ENCODE measurements at regions not wholly inside any gene's neighbourhood (a gene's known extent, or its start where the extent isn't known, plus 50 kb on each side); places are given as distances from the start of the nearest gene placed in this dataset.

- H3K9me3 ChIP-seq (ENCODE audit: control insufficient read depth, low read length, poor library complexity, severe bottlenecking), result no peaks in the 10 kb centered on the region
- H3K4me1 Mint-ChIP-seq, result no peaks in the 10 kb centered on the region
- no peaks in the 10 kb centered on the region for H3K36me3 Mint-ChIP-seq (ENCODE audit: low read depth)
- H3K4me3 Mint-ChIP-seq, result no peak overlapping the region
- no peak for ATAC-seq
- DNase-seq, result no peak
- H3K27ac Mint-ChIP-seq, result no peak overlapping the region
- peaks cover 9% of the 10 kb centered on the region for H3K27me3 Mint-ChIP-seq
These were observed 145.7 kb downstream of the NUAK1 start for GRCh38 chr12:105992849-105993740.

DNA sequence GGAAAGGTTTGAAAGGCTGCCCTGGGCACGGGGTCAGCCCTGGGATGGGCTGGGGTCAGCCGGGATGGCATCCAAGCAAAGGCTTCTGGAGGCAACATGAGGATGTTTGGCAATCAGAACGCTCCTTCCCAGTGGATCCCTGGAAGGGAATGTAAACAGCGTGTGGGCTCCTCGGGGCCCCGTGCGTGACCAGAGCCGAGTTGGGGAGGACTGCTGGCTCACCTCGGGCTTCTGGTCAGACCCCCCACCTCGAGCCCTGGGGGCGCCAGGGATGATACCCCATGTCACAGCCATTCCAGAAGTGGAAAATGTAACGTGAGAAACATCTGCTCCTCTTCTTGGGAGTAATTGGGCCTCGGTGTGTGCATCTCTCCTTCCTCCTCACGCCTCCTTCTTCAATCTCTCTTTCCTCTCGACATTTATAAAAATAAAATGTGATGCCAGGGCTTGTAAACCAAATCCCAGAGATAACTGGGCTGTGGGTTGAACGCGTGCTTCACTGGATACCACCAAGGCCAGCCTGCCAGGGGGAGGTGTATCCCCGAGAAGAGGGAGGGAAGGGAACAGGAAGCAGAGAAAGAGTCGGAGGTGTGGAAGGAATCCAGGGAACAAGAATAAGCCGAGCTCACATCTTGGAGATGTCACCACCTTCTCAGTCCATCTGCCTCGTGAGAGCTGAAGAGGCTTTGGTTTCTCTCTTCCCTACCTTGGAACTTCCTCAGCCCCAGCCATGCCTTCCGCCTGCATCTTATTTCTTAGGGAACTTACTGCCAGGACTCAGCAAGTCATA is 144.8 kb downstream of the NUAK1 start:
- Mint-ChIP-seq H3K36me3 (ENCODE audit: low read depth) (no peaks in the 10 kb centered on the region), H3K27me3 (peaks cover 9% of the 10 kb centered on the region), H3K4me3 (no peak overlapping the region), H3K27ac (no peak overlapping the region), H3K4me1 (no peaks in the 10 kb centered on the region)
- DNase-seq (no peak), ATAC-seq (no peak)
- no peaks in the 10 kb centered on the region for H3K9me3 ChIP-seq (ENCODE audit: control insufficient read depth, low read length, poor library complexity, severe bottlenecking)

DNA sequence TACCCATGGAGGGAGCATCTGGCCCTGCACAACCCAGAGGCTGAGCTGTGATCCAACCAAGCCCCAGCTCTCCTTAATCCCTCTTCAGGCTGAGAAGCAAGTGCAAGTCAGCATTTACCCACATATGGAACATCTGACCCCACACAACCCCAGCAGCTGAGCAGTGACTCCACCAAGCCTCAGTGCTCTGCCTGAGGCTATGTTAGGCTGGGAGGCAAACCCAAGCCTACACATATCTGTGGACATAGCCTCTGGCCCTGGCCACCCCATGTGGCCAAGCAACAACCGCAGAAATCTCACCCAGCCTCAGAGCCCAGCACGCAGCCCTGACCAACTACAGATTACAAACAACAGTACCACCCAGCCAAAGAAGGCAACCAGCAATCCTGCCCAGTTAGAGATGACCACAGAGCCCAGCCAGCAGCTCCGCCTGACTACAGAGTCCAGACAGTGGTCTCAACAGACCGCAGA is 142.8 kb downstream of the NUAK1 start:
- Mint-ChIP-seq H3K27me3 (peaks cover 9% of the 10 kb centered on the region), H3K36me3 (ENCODE audit: low read depth) (no peaks in the 10 kb centered on the region), H3K4me1 (no peaks in the 10 kb centered on the region), H3K27ac (no peak overlapping the region), H3K4me3 (no peak overlapping the region)
- ATAC-seq, result no peak
- H3K9me3 ChIP-seq (ENCODE audit: control insufficient read depth, low read length, poor library complexity, severe bottlenecking), result no peaks in the 10 kb centered on the region
- DNase-seq, result no peak

DNA sequence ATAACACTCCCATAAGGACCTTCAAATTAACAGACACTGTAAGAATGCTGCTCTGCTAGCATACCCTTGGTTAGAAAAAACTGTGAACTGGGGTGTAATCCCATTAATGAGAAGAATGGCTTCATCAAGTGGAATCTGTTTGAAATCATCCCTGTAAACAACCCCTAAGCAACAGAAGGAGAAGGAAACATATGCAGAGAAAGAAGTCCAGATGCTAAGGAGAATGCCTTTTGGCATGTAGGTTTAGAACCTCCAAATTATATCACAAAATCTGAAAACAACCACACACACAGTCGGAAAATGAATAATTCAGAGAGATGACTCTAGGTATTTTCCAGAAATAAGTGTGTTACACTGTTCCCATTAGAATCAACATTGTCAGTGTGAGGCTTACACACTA is 140.2 kb downstream of the NUAK1 start:
- H3K27me3 Mint-ChIP-seq, result peaks cover 13% of the 10 kb centered on the region
- no peaks in the 10 kb centered on the region for H3K36me3 Mint-ChIP-seq (ENCODE audit: low read depth)
- no peak overlapping the region for H3K27ac Mint-ChIP-seq
- H3K4me3 Mint-ChIP-seq, result no peak overlapping the region
- DNase-seq, result no peak
- no peaks in the 10 kb centered on the region for H3K9me3 ChIP-seq (ENCODE audit: control insufficient read depth, low read length, poor library complexity, severe bottlenecking)
- H3K4me1 Mint-ChIP-seq, result no peaks in the 10 kb centered on the region
- ATAC-seq, result no peak

GRCh38 chr12:106000382-106001104 is 138.2 kb downstream of the NUAK1 start:
- Mint-ChIP-seq H3K27me3 (peaks cover 13% of the 10 kb centered on the region), H3K4me1 (no peaks in the 10 kb centered on the region), H3K4me3 (no peak overlapping the region), H3K27ac (no peak overlapping the region), H3K36me3 (ENCODE audit: low read depth) (no peaks in the 10 kb centered on the region)
- DNase-seq (no peak), ATAC-seq (no peak)
- H3K9me3 ChIP-seq (ENCODE audit: control insufficient read depth, low read length, poor library complexity, severe bottlenecking), result no peaks in the 10 kb centered on the region

GRCh38 chr12:106001105-106001836 is 137.5 kb downstream of the NUAK1 start:
- Mint-ChIP-seq H3K27ac (no peak overlapping the region), H3K27me3 (peaks cover 8% of the 10 kb centered on the region), H3K4me3 (no peak overlapping the region)

GRCh38 chr12:106001837-106002218 is 136.9 kb downstream of the NUAK1 start:
- Mint-ChIP-seq H3K4me1 (no peaks in the 10 kb centered on the region), H3K36me3 (ENCODE audit: low read depth) (no peaks in the 10 kb centered on the region), H3K27ac (no peak overlapping the region), H3K4me3 (no peak overlapping the region), H3K27me3 (peaks cover 14% of the 10 kb centered on the region)
- H3K9me3 ChIP-seq (ENCODE audit: control insufficient read depth, low read length, poor library complexity, severe bottlenecking), result no peaks in the 10 kb centered on the region
- ATAC-seq (no peak), DNase-seq (no peak)

More at GRCh38 chr12:106001105-106001836, 137.5 kb downstream of the NUAK1 start:
- H3K9me3 ChIP-seq (ENCODE audit: control insufficient read depth, low read length, poor library complexity, severe bottlenecking), result no peaks in the 10 kb centered on the region
- no peaks in the 10 kb centered on the region for H3K36me3 Mint-ChIP-seq (ENCODE audit: low read depth)
- ATAC-seq (no peak), DNase-seq (no peak)
- H3K4me1 Mint-ChIP-seq, result no peaks in the 10 kb centered on the region

- Mint-ChIP-seq H3K36me3 (ENCODE audit: low read depth) (no peaks in the 10 kb centered on the region), H3K27ac (no peak overlapping the region), H3K4me3 (no peak overlapping the region), H3K27me3 (peaks cover 17% of the 10 kb centered on the region), H3K4me1 (no peaks in the 10 kb centered on the region)
- ATAC-seq (no peak), DNase-seq (no peak)
- no peaks in the 10 kb centered on the region for H3K9me3 ChIP-seq (ENCODE audit: control insufficient read depth, low read length, poor library complexity, severe bottlenecking)
These were observed 135.5 kb downstream of the NUAK1 start for GRCh38 chr12:106003297-106003696.

DNA sequence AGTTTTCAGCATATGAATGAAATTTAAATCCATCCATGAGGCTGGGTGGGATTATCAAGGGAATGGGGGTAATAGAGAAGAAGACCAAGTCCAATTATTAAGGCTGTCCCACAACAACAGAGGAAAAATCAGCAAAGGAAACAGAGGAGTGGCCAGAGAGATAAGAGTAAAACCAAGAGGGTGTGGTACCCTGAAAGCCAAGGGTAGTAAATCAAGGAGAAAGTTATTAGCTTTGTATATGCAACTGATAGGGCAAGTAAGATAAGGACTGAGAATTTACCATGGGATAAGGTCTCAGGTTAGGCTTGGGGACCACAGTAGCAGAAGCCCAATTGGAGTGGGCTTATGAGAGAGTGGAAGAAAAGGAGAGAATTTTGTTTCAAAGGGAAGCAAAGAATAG is 134.5 kb downstream of the NUAK1 start:
- no peak overlapping the region for H3K4me3 Mint-ChIP-seq
- H3K9me3 ChIP-seq (ENCODE audit: control insufficient read depth, low read length, poor library complexity, severe bottlenecking), result no peaks in the 10 kb centered on the region
- no peaks in the 10 kb centered on the region for H3K4me1 Mint-ChIP-seq
- H3K36me3 Mint-ChIP-seq (ENCODE audit: low read depth), result no peaks in the 10 kb centered on the region
- DNase-seq, result no peak
- H3K27me3 Mint-ChIP-seq, result peaks cover 21% of the 10 kb centered on the region
- no peak for ATAC-seq
- no peak overlapping the region for H3K27ac Mint-ChIP-seq

- Mint-ChIP-seq H3K4me3 (no peak overlapping the region), H3K27ac (no peak overlapping the region), H3K27me3 (peaks cover 20% of the 10 kb centered on the region), H3K4me1 (no peaks in the 10 kb centered on the region), H3K36me3 (ENCODE audit: low read depth) (no peaks in the 10 kb centered on the region)
- ATAC-seq (no peak), DNase-seq (no peak)
- H3K9me3 ChIP-seq (ENCODE audit: control insufficient read depth, low read length, poor library complexity, severe bottlenecking), result no peaks in the 10 kb centered on the region
These were observed 132.4 kb downstream of the NUAK1 start for GRCh38 chr12:106006382-106006781.

DNA sequence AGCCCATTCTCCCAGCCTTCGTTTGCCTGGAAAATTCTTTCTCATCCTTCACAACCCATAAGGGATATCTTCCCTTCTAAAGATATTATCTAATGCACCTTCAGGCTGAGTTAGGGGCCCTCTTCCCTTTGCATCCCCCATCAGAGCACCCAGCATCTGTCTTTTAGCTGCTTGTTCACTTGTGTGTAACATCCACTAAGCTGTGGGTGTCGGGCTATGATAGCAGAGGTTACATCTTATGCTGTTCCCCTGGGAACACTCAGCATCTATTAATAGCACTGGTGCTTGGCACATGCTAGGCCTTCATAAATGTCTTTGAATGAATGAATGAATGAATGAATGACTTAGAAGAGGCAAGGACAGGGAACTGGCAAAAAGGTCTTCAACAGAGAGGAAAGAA is 131.8 kb downstream of the NUAK1 start:
- Mint-ChIP-seq H3K36me3 (ENCODE audit: low read depth) (no peaks in the 10 kb centered on the region), H3K4me1 (no peaks in the 10 kb centered on the region), H3K27ac (no peak overlapping the region), H3K4me3 (no peak overlapping the region), H3K27me3 (peaks cover 14% of the 10 kb centered on the region)
- no peak for ATAC-seq
- no peaks in the 10 kb centered on the region for H3K9me3 ChIP-seq (ENCODE audit: control insufficient read depth, low read length, poor library complexity, severe bottlenecking)
- no peak for DNase-seq

DNA sequence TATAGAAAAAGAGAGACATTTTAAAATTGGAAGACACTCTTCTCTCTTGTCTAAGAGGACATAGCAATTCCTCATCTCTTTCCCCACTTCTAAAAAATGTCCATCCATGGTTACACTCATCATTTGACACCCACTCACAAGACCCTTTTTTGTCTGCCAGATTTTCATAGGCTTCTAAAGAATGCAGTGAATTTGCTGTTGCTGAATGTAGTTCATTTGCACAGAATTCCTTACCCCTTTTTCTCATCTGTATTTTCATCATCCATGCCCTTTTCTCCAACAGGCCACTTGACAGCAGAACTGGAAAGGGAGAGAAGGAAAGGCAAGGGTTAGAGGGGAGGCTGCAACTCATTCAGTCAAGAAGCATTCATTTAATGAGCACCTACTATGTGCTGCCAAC is 128.0 kb downstream of the NUAK1 start:
- Mint-ChIP-seq H3K4me1 (no peaks in the 10 kb centered on the region), H3K27ac (no peak overlapping the region), H3K27me3 (peaks cover 20% of the 10 kb centered on the region), H3K4me3 (no peak overlapping the region), H3K36me3 (ENCODE audit: low read depth) (no peaks in the 10 kb centered on the region)
- DNase-seq (no peak), ATAC-seq (no peak)
- H3K9me3 ChIP-seq (ENCODE audit: control insufficient read depth, low read length, poor library complexity, severe bottlenecking), result no peaks in the 10 kb centered on the region
